SK-N-SH (cell line): ENCODE measurements at regions not wholly inside any gene's neighbourhood (a gene's known extent, or its start where the extent isn't known, plus 50 kb on each side); places are given as distances from the start of the nearest gene placed in this dataset.

Experiments used
- CTCF ChIA-PET: fragments of 300-600, 350-600 bp; formaldehyde crosslinking; extraction: SDS; loops from one replicate; lab custom pipeline; 2021; lab: Yijun Ruan, JAX
- POLR2A ChIA-PET: fragments of 350-600 bp; sonication (Branson Sonifier 250); formaldehyde crosslinking; extraction: SDS; loops from one replicate; lab custom pipeline; 2020; ENCODE audit warnings: antibody characterized with exemption, inconsistent platforms; lab: Yijun Ruan, JAX
- DNase-seq: peaks from one replicate; pipeline ENCODE4 v3.0.0; 2012
- H2AFZ ChIP-seq: fragments of 200-600 bp; sonication (generic); 2 replicates; pipeline ENCODE4 v1.8.1; 2016; ENCODE audit warnings: antibody characterized with exemption, mild to moderate bottlenecking, low read depth
- H3F3A ChIP-seq: fragments of 200-600 bp; sonication (generic); replicated peaks from 2 replicates; pipeline ENCODE3; 2016; ENCODE audit warnings: antibody characterized with exemption, mild to moderate bottlenecking; ENCODE audit not compliant: insufficient read depth
- H3K27ac ChIP-seq, 2 experiments: fragments of 200-500 bp in 1 of 2; fragments of 200-600 bp in 1 of 2; sonication (Bioruptor generic) in 1 of 2; sonication (generic), shearing (Covaris generic) in 1 of 2; 2 replicates each; pipeline versions ENCODE4 v1.5.1 to v1.6.1; 2014 to 2016; ENCODE audit warnings: low read depth in 2 of 2, inconsistent platforms in 1 of 2, low read length in 1 of 2, mild to moderate bottlenecking in 1 of 2, mixed read lengths in 1 of 2
- H3K27me3 ChIP-seq: fragments of 200-600 bp; sonication (generic), shearing (Covaris generic); 2 replicates; pipeline ENCODE4 v1.6.1; 2016; ENCODE audit warnings: mixed run types; ENCODE audit not compliant: insufficient read depth
- H3K36me3 ChIP-seq, 2 experiments: fragments of 200-500 bp in 1 of 2; fragments of 200-600 bp in 1 of 2; sonication (Bioruptor generic) in 1 of 2; sonication (generic) in 1 of 2; replicated peaks in 1 of 2; 2 replicates each; pipeline versions ENCODE3 to v1.5.1; 2014 to 2016; ENCODE audit warnings: low read length in 1 of 2, mild to moderate bottlenecking in 1 of 2; ENCODE audit not compliant: insufficient read depth in 2 of 2, control insufficient read depth in 1 of 2
- H3K4me1 ChIP-seq, 2 experiments: fragments of 200-500 bp in 1 of 2; fragments of 200-600 bp in 1 of 2; sonication (Bioruptor generic) in 1 of 2; sonication (generic), shearing (Covaris generic) in 1 of 2; 2 replicates each; pipeline versions ENCODE4 v1.5.1 to v1.6.1; 2014 to 2016; ENCODE audit warnings: low read depth in 1 of 2, low read length in 1 of 2, mixed run types in 1 of 2; ENCODE audit not compliant: insufficient read depth in 2 of 2, control insufficient read depth in 1 of 2
- H3K4me2 ChIP-seq: fragments of 200-600 bp; sonication (generic), shearing (Covaris generic); 2 replicates; pipeline ENCODE4 v1.6.1; 2017; ENCODE audit warnings: mixed run types
- H3K4me3 ChIP-seq, 2 experiments: fragments of 200-500 bp in 1 of 2; fragments of 200-600 bp in 1 of 2; sonication (Bioruptor generic) in 1 of 2; sonication (generic), shearing (Covaris generic) in 1 of 2; 2 replicates each; pipeline versions ENCODE4 v1.5.1 to v1.8.1; 2014 to 2016; ENCODE audit warnings: low read depth in 2 of 2, inconsistent platforms in 1 of 2, low read length in 1 of 2, mild to moderate bottlenecking in 1 of 2, mixed read lengths in 1 of 2, moderate library complexity in 1 of 2
- H3K79me2 ChIP-seq: fragments of 200-600 bp; sonication (generic); 2 replicates; pipeline ENCODE4 v1.8.1; 2017; ENCODE audit warnings: mild to moderate bottlenecking; ENCODE audit not compliant: insufficient read depth
- H3K9ac ChIP-seq: fragments of 200-600 bp; sonication (generic); 2 replicates; pipeline ENCODE4 v1.6.1; 2017; ENCODE audit warnings: mixed run types
- H3K9me2 ChIP-seq: fragments of 200-600 bp; sonication (generic); 2 replicates; pipeline ENCODE4 v1.6.1; 2017; ENCODE audit warnings: mixed run types
- H3K9me3 ChIP-seq: fragments of 200-600 bp; sonication (generic); 2 replicates; pipeline ENCODE4 v1.6.1; 2017; ENCODE audit warnings: mixed run types, mild to moderate bottlenecking, moderate library complexity
- H4K20me1 ChIP-seq: fragments of 200-600 bp; sonication (generic); 2 replicates; pipeline ENCODE4 v1.6.1; 2017; ENCODE audit warnings: mild to moderate bottlenecking, mixed run types; ENCODE audit not compliant: insufficient read depth
- EP300 ChIP-seq, 2 experiments: IDR thresholded peaks; 2 replicates each; pipeline versions ENCODE4 v1.4.0 to v1.6.1; 2012; ENCODE audit warnings: borderline replicate concordance in 1 of 2, low read depth in 1 of 2, low read length in 1 of 2
- NFIC ChIP-seq: IDR thresholded peaks from 2 replicates; pipeline ENCODE4 v1.4.0; 2012; ENCODE audit warnings: borderline replicate concordance
- RAD21 ChIP-seq: IDR thresholded peaks from 2 replicates; pipeline ENCODE4 v1.6.1; 2012; ENCODE audit warnings: mild to moderate bottlenecking, low read length
- WGBS: methylation state at CpG from one replicate; pipeline ENCODE4 v1.1.6; 2017; ENCODE audit warnings: low lambda C conversion rate; 5-methylcytosine and 5-hydroxymethylcytosine counted together
- TF ChIP-seq, protein P1 (sequence below): IDR thresholded peaks from 2 replicates; pipeline ENCODE4 v1.4.0; 2012; ENCODE audit warnings: low read depth, borderline replicate concordance
- TF ChIP-seq, protein P2 (sequence below): fragments of 200-600 bp; sonication (generic); IDR thresholded peaks from 2 replicates; pipeline ENCODE4 v1.6.1; 2017; ENCODE audit warnings: antibody characterized with exemption, mild to moderate bottlenecking, moderate library complexity

DNA sequence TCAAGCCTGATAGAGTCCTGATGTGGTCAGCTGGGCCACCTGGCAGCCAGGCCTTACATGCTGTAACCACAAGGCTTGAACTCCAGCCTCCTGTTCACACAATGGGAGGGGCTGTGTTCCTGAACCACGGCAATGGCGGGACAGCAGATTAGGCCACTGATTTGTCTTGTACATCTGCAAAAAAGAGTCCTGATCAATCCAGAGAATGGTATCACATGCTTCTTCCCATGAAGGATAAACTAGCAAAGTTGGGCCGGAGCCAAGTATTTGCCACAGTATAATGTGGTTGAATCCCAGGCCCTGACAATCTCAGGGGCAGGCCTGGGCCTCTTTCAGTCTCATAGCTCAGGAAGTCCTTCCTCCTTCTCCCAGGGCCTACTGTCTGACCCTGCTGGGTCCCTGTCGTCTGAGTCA lies 2182.5 kb upstream of the AGA start (continued):
- TF ChIP-seq, protein P1, sequence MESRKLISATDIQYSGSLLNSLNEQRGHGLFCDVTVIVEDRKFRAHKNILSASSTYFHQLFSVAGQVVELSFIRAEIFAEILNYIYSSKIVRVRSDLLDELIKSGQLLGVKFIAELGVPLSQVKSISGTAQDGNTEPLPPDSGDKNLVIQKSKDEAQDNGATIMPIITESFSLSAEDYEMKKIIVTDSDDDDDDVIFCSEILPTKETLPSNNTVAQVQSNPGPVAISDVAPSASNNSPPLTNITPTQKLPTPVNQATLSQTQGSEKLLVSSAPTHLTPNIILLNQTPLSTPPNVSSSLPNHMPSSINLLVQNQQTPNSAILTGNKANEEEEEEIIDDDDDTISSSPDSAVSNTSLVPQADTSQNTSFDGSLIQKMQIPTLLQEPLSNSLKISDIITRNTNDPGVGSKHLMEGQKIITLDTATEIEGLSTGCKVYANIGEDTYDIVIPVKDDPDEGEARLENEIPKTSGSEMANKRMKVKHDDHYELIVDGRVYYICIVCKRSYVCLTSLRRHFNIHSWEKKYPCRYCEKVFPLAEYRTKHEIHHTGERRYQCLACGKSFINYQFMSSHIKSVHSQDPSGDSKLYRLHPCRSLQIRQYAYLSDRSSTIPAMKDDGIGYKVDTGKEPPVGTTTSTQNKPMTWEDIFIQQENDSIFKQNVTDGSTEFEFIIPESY: no peak

DNA sequence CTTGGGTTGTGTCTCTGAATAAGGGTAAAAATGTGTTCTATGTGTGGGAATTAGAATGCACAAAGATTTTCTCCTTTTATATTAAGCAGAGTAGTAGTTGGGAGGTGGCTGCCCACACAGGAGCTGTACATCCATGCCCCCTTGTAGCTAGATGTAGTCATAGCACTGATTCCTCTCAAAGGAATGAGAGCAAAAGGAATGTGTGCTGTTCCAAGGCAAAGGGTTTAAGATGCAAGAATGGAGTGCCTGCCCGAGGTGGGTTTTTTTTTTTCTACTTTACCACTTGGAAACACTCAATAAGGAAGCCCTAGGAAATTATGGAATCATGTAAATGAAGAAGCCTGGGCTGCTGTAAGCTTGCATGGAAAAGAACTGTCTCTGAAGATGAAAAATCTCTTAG lies 2183.2 kb upstream of the AGA start:
- peak overlapping the region; percentile 94 for H2AFZ ChIP-seq
- H3F3A ChIP-seq: peaks cover 13% of the 10 kb centered on the region
- H3K4me3 ChIP-seq: no peak overlapping the region
- no peaks in the 10 kb centered on the region for H3K9me3 ChIP-seq
- peak overlapping the region; percentile 55; the same call in 1 of the 2 replicates for H3K9ac ChIP-seq
- H3K4me2 ChIP-seq: no peak overlapping the region
- TF ChIP-seq, protein P2, sequence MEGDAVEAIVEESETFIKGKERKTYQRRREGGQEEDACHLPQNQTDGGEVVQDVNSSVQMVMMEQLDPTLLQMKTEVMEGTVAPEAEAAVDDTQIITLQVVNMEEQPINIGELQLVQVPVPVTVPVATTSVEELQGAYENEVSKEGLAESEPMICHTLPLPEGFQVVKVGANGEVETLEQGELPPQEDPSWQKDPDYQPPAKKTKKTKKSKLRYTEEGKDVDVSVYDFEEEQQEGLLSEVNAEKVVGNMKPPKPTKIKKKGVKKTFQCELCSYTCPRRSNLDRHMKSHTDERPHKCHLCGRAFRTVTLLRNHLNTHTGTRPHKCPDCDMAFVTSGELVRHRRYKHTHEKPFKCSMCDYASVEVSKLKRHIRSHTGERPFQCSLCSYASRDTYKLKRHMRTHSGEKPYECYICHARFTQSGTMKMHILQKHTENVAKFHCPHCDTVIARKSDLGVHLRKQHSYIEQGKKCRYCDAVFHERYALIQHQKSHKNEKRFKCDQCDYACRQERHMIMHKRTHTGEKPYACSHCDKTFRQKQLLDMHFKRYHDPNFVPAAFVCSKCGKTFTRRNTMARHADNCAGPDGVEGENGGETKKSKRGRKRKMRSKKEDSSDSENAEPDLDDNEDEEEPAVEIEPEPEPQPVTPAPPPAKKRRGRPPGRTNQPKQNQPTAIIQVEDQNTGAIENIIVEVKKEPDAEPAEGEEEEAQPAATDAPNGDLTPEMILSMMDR: peak; percentile 39
- TF ChIP-seq RAD21: peak; percentile 34; the same call in 1 of the 2 replicates
- TF ChIP-seq NFIC: no peak
- no peaks in the 10 kb centered on the region; a peak in 1 of 4 replicates for H3K4me1 ChIP-seq
- H3K27ac ChIP-seq: peak overlapping the region; percentile 69 to 89; a peak in 3 of 4 replicates
- no peaks in the 10 kb centered on the region for H3K79me2 ChIP-seq
- H4K20me1 ChIP-seq: no peaks in the 10 kb centered on the region
- H3K9me2 ChIP-seq: no peaks in the 10 kb centered on the region
- CTCF ChIA-PET: no interaction called here
- POLR2A ChIA-PET: no interaction called here
- no peaks in the 10 kb centered on the region for H3K36me3 ChIP-seq
- H3K27me3 ChIP-seq: no peaks in the 10 kb centered on the region
- DNase-seq: no peak
- WGBS: 0% methylated on average over 1 of the region's 1 CpG

DNA sequence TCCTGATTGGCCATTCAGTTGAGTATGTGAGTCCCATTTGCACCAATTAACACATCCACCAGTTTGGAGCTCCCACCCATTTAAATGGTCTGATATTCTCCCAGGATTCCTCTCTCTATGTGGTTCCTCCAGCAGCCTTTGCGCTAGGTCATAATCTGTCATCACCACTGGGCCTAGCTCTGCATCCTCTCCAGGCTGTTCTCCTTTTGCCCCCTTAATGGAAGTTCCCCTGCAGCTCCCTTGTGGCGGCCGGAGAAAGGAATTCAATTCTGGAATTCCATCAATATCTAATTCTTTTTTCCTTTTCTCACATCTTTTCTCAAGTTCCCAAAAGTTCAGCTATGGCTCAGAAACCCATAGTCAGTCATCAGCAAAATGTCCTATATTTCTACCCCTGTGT lies 2184.4 kb upstream of the AGA start:
- Histone ChIP-seq H4K20me1 (no peaks in the 10 kb centered on the region), H3K4me2 (no peak overlapping the region), H3K9me3 (no peaks in the 10 kb centered on the region), H3K9me2 (no peaks in the 10 kb centered on the region), H3K4me3 (0 out of 4 replicates have a peak overlapping the region, but pooled peaks of 1 of the 2 experiments have one; percentile 9), H2AFZ (no peak overlapping the region), H3K27me3 (no peaks in the 10 kb centered on the region), H3K9ac (no peak overlapping the region), H3F3A (peaks cover 13% of the 10 kb centered on the region), H3K36me3 (no peaks in the 10 kb centered on the region), H3K27ac (no peak overlapping the region), H3K4me1 (no peaks in the 10 kb centered on the region; a peak in 1 of 4 replicates), H3K79me2 (no peaks in the 10 kb centered on the region)
- CTCF ChIA-PET: interaction anchor here (0.9 kb wide), 1 partner anchor 23 kb away, joined by 3 read pairs; no protein-coding TSS in a partner anchor
- POLR2A ChIA-PET: no interaction called here
- TF ChIP-seq, protein P2: 0 out of 2 replicates have a peak, but pooled peaks have one; percentile 20
- no peak for TF ChIP-seq EP300 (IDR thresholded peaks at IDR 0.05; ENCODE audit: borderline replicate concordance in 1 of 2, low read depth in 1 of 2, low read length in 1 of 2)
- DNase-seq: no peak
- 41% methylated on average over 3 of the region's 3 CpGs for WGBS
